Left lung (tissue), 4 donors: ENCODE measurements at regions not wholly inside any gene's neighbourhood (a gene's known extent, or its start where the extent isn't known, plus 50 kb on each side); places are given as distances from the start of the nearest gene placed in this dataset.

ENCODE experiments used
- ATAC-seq: fragments of 200-7000 bp; cut with Tn5 transposase; one replicate; pipeline ENCODE4 v1.9.1; 2020; ENCODE audit warnings: moderate library complexity
- DNase-seq, 4 donors: peaks; one replicate each; pipeline ENCODE4 v3.0.0-alpha.2; 2013 to 2020
- H3K27ac ChIP-seq, 2 donors: fragments of 200-600 bp; sonication (generic) in 1 of 2; one replicate each; pipeline versions ENCODE4 v1.5.0 to v1.8.0; 2020 to 2021
- H3K27me3 ChIP-seq, 2 donors: fragments of 200-600 bp; sonication (generic) in 1 of 2; one replicate each; pipeline versions ENCODE4 v1.5.0 to v1.8.0; 2020 to 2021
- H3K36me3 ChIP-seq, 2 donors: fragments of 200-600 bp; sonication (generic) in 1 of 2; one replicate each; pipeline versions ENCODE4 v1.5.0 to v1.8.0; 2020 to 2021
- H3K4me1 ChIP-seq, 2 donors: fragments of 200-600 bp; one replicate each; pipeline ENCODE4 v1.8.0; 2021
- H3K4me3 ChIP-seq, 2 donors: fragments of 200-600 bp; sonication (generic) in 1 of 2; one replicate each; pipeline versions ENCODE4 v1.5.0 to v1.8.0; 2020 to 2021; ENCODE audit warnings: mild to moderate bottlenecking in 1 of 2
- H3K9me3 ChIP-seq, 2 donors: fragments of 200-600 bp; sonication (generic) in 1 of 2; one replicate each; pipeline versions ENCODE4 v1.5.0 to v1.8.0; 2020 to 2021
- intact Hi-C, 2 donors: fragments of 100-400 bp; cut with DNase I; formaldehyde crosslinking; loops; one replicate each; pipeline versions ENCODE4 v1.11.2 to v1.14.2; 2022
- TF ChIP-seq, protein P1 (sequence below), 2 donors: fragments of 200-600 bp; sonication (generic) in 1 of 2; IDR thresholded peaks; one replicate each; pipeline versions ENCODE4 v1.5.0 to v1.8.0; 2021; ENCODE audit warnings: antibody characterized with exemption in 2 of 2
- donor health status: DM: no; HTN: yes; CAD: no.
- donor health status: DM: no; HTN: no; CAD: no.

- Histone ChIP-seq H3K4me1 (no peaks in the 10 kb centered on the region), H3K27ac (no peak overlapping the region), H3K4me3 (no peak overlapping the region), H3K36me3 (no peaks in the 10 kb centered on the region), H3K9me3 (no peaks in the 10 kb centered on the region), H3K27me3 (no peaks in the 10 kb centered on the region)
- ATAC-seq (no peak), DNase-seq (no peak)
- intact Hi-C loops = no loop called here
- TF ChIP-seq, protein P1, sequence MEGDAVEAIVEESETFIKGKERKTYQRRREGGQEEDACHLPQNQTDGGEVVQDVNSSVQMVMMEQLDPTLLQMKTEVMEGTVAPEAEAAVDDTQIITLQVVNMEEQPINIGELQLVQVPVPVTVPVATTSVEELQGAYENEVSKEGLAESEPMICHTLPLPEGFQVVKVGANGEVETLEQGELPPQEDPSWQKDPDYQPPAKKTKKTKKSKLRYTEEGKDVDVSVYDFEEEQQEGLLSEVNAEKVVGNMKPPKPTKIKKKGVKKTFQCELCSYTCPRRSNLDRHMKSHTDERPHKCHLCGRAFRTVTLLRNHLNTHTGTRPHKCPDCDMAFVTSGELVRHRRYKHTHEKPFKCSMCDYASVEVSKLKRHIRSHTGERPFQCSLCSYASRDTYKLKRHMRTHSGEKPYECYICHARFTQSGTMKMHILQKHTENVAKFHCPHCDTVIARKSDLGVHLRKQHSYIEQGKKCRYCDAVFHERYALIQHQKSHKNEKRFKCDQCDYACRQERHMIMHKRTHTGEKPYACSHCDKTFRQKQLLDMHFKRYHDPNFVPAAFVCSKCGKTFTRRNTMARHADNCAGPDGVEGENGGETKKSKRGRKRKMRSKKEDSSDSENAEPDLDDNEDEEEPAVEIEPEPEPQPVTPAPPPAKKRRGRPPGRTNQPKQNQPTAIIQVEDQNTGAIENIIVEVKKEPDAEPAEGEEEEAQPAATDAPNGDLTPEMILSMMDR (IDR thresholded peaks at IDR 0.05) = no peak
These were observed 367.1 kb downstream of the CDK5RAP2 start for GRCh38 chr9:120212853-120213200.

- ATAC-seq (no peak), DNase-seq (no peak)
- H3K4me3 ChIP-seq = no peak overlapping the region
- H3K36me3 ChIP-seq = no peaks in the 10 kb centered on the region
- H3K9me3 ChIP-seq = no peaks in the 10 kb centered on the region
- intact Hi-C loops = no loop called here
- H3K27ac ChIP-seq = no peak overlapping the region
- TF ChIP-seq, protein P1 (IDR thresholded peaks at IDR 0.05) = no peak
- no peaks in the 10 kb centered on the region for H3K4me1 ChIP-seq
- H3K27me3 ChIP-seq = no peaks in the 10 kb centered on the region
These were observed 367.7 kb downstream of the CDK5RAP2 start for GRCh38 chr9:120212153-120212852.

- Histone ChIP-seq H3K27me3 (no peaks in the 10 kb centered on the region), H3K36me3 (no peaks in the 10 kb centered on the region), H3K4me3 (no peak overlapping the region), H3K9me3 (no peaks in the 10 kb centered on the region), H3K27ac (no peak overlapping the region), H3K4me1 (no peaks in the 10 kb centered on the region)
- DNase-seq (no peak), ATAC-seq (no peak)
- intact Hi-C loops = no loop called here
- TF ChIP-seq, protein P1 (IDR thresholded peaks at IDR 0.05) = no peak
These were observed 369.7 kb downstream of the CDK5RAP2 start for GRCh38 chr9:120210274-120210673.

DNA sequence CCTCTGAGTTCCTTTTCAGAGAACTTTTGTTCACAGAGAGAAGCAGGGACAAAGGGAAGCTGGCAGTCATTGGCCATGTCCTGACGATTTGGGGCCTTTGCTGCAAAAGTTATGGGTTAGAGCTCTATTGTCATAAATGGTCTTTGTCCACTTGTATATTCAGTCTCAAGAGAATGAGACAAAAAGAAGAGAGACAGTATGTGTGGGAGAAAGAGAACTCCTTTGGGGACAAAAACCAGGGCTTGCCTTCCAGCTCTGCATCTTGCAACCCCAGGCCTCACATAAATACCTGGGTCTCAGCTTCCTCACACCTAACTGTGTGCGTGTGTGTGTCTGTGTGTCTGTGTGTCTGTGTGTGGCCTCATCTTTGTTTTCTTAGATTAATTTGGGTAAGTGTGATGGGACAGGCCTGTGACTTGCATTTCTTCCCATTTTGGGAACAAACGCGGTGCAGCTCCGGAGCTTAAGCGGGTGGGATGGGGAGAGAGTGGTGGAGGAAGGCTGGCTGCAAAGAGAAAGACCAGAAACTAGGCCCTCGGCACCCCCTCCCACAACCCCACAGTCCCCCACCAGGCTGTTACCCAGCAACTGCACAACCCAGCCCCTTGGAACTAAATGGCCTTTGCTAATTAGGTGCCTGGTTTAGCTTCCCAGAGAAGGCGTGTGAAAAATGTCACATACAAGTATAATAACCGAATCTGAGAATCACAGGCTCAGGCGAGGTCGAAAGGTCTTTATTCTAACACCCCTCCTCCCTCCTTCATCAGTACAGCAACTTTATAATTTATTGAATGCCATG is 376.9 kb downstream of the CDK5RAP2 start:
- TF ChIP-seq, protein P1 (IDR thresholded peaks at IDR 0.05) = no peak
- no peak overlapping the region for H3K4me3 ChIP-seq
- ATAC-seq (no peak), DNase-seq (no peak)
- H3K27me3 ChIP-seq = no peaks in the 10 kb centered on the region
- intact Hi-C loops = no loop called here
- no peaks in the 10 kb centered on the region for H3K36me3 ChIP-seq
- no peaks in the 10 kb centered on the region for H3K4me1 ChIP-seq
- no peaks in the 10 kb centered on the region for H3K9me3 ChIP-seq
- H3K27ac ChIP-seq = no peak overlapping the region

DNA sequence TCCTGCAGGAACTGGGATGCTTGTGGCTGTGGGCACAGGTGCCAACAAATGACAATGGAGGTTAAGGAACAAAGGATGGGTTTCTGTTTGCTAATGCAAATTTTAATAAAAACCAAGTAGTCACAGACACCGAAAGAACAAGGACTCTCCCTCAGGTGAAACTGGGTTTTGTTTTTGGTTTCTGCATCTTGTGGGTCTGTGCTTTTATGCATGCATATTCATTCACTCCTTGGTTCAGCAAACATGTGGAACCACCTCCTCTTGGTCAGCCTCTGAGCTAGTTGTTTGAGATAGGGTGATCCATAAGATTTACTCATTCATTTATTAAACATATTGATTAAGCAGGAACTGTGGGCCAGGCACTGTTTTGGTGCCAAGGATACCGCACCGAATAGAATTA is 381.9 kb downstream of the CDK5RAP2 start:
- H3K4me3 ChIP-seq = no peak overlapping the region
- intact Hi-C loops = no loop called here
- DNase-seq (no peak), ATAC-seq (no peak)
- no peak overlapping the region for H3K27ac ChIP-seq
- H3K9me3 ChIP-seq = no peaks in the 10 kb centered on the region
- TF ChIP-seq, protein P1 (IDR thresholded peaks at IDR 0.05) = no peak
- H3K36me3 ChIP-seq = no peaks in the 10 kb centered on the region
- no peaks in the 10 kb centered on the region for H3K4me1 ChIP-seq
- no peaks in the 10 kb centered on the region for H3K27me3 ChIP-seq
